ENCODE measurements at regions not wholly inside any gene's neighbourhood (a gene's known extent, or its start where the extent isn't known, plus 50 kb on each side); places are given as distances from the start of the nearest gene placed in this dataset.

DNA sequence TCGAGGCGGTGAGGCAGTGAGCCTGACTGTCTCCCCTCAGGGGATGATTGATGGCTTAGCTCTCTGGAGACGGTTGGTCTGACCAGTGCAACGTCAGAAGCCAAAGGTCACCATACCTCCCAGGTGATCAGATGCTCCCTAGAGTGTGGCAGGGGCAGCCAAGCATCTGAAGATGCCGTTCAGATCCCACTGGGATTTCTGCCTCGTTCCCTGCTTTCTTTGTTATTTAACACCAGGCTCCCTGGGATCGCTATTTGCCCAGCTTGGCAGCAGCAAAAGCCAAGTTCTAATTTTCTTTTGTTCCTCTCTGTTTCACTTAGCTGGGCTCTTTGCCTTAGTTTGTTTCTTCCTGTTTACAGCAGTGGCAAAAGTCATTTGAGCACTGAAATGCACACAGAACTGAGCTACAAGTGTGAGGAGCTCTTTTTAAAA lies 53.5 kb upstream of the SVIL start:
- TF ChIP-seq POLR2A (IDR thresholded peaks at IDR 0.05) = no peak
- TF ChIP-seq, protein P1, sequence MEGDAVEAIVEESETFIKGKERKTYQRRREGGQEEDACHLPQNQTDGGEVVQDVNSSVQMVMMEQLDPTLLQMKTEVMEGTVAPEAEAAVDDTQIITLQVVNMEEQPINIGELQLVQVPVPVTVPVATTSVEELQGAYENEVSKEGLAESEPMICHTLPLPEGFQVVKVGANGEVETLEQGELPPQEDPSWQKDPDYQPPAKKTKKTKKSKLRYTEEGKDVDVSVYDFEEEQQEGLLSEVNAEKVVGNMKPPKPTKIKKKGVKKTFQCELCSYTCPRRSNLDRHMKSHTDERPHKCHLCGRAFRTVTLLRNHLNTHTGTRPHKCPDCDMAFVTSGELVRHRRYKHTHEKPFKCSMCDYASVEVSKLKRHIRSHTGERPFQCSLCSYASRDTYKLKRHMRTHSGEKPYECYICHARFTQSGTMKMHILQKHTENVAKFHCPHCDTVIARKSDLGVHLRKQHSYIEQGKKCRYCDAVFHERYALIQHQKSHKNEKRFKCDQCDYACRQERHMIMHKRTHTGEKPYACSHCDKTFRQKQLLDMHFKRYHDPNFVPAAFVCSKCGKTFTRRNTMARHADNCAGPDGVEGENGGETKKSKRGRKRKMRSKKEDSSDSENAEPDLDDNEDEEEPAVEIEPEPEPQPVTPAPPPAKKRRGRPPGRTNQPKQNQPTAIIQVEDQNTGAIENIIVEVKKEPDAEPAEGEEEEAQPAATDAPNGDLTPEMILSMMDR (IDR thresholded peaks at IDR 0.05) = no peak

All from lower leg skin (tissue), 3 donors.